Inferior parietal cortex (tissue), 1 donor: ENCODE measurements at regions not wholly inside any gene's neighbourhood (a gene's known extent, or its start where the extent isn't known, plus 50 kb on each side); places are given as distances from the start of the nearest gene placed in this dataset.
"Not testable (repeated sequence)": the region's sequence is repeated elsewhere in the genome, so short reads cannot be mapped to it uniquely, and the experiment has no call there.

Experiments used
- DNase-seq: peaks from one replicate; pipeline ENCODE4 v3.0.0-alpha.2; 2016; ENCODE audit errors: extremely low spot score

GRCh38 chr6:158920311-158920905 is 79.6 kb downstream of the RSPH3 start:
- no peak for DNase-seq

- no peak for DNase-seq
Measured at GRCh38 chr6:158919865-158920264, 80.1 kb downstream of the RSPH3 start.

GRCh38 chr6:158916617-158917016 is 83.4 kb downstream of the RSPH3 start:
- DNase-seq: no peak

- no peak for DNase-seq
Measured at GRCh38 chr6:158914923-158915322, 85.1 kb downstream of the RSPH3 start.

GRCh38 chr6:158913580-158913979 is 86.4 kb downstream of the RSPH3 start:
- DNase-seq: no peak

- no peak for DNase-seq
Measured at GRCh38 chr6:158912655-158913054, 87.3 kb downstream of the RSPH3 start.

GRCh38 chr6:158911746-158912480 is 88.1 kb downstream of the RSPH3 start:
- no peak for DNase-seq

- peak; percentile 11 for DNase-seq
Measured at GRCh38 chr6:158910484-158911440, 89.2 kb downstream of the RSPH3 start.

- DNase-seq: no peak
Measured at GRCh38 chr6:158909938-158910337, 90.1 kb downstream of the RSPH3 start.

GRCh38 chr6:158908606-158909005 is 89.4 kb upstream of the EZR start:
- DNase-seq: no peak

- DNase-seq: no peak
Measured at GRCh38 chr6:158907931-158908330, 88.8 kb upstream of the EZR start.

GRCh38 chr6:158906926-158907325 is 87.8 kb upstream of the EZR start:
- no peak for DNase-seq

- DNase-seq: no peak
Measured at GRCh38 chr6:158905277-158905676, 86.1 kb upstream of the EZR start.

GRCh38 chr6:158903801-158904200 is 84.6 kb upstream of the EZR start:
- no peak for DNase-seq

GRCh38 chr6:158900663-158901312 is 81.6 kb upstream of the EZR start:
- no peak for DNase-seq

GRCh38 chr6:158897236-158897635 is 78.1 kb upstream of the EZR start:
- no peak for DNase-seq

GRCh38 chr6:158895661-158896060 is 76.5 kb upstream of the EZR start:
- DNase-seq: no peak

- no peak for DNase-seq
Measured at GRCh38 chr6:158894193-158894592, 75.0 kb upstream of the EZR start.

GRCh38 chr6:158892266-158892665 is 73.1 kb upstream of the EZR start:
- DNase-seq: no peak

- not testable (repeated sequence) for DNase-seq
Measured at GRCh38 chr6:158891560-158891959, 72.4 kb upstream of the EZR start.

GRCh38 chr6:158888171-158888570 is 69.0 kb upstream of the EZR start:
- not testable (repeated sequence) for DNase-seq
